GM18498 (cell line): ENCODE measurements at regions not wholly inside any gene's neighbourhood (a gene's known extent, or its start where the extent isn't known, plus 50 kb on each side); places are given as distances from the start of the nearest gene placed in this dataset.
"Not testable (repeated sequence)": the region's sequence is repeated elsewhere in the genome, so short reads cannot be mapped to it uniquely, and the experiment has no call there.

Source experiments
- ATAC-seq: cut with Tn5 transposase; IDR thresholded peaks from one replicate; pipeline ENCODE4 v1.9.1; 2021; ENCODE audit warnings: mild to moderate bottlenecking, moderate library complexity; ENCODE audit not compliant: unreplicated experiment

GRCh38 chr2:16034975-16035746 is 94.8 kb downstream of the MYCN start:
- ATAC-seq, result no peak

- no peak for ATAC-seq
Measured at GRCh38 chr2:16034151-16034974, 94.0 kb downstream of the MYCN start.

DNA sequence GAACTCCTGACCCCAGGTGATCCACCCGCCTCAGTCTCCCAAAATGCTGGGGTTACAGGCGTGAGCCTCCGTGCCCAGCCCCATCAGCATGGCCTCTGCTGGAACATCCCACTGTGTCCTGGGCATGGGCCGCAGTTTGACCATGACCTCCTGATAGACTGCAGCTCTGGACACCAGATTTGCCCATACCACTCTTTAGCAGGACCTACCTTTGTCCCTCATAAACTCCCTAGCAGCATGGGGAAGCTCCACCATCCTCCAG is 92.6 kb downstream of the MYCN start:
- no peak for ATAC-seq

DNA sequence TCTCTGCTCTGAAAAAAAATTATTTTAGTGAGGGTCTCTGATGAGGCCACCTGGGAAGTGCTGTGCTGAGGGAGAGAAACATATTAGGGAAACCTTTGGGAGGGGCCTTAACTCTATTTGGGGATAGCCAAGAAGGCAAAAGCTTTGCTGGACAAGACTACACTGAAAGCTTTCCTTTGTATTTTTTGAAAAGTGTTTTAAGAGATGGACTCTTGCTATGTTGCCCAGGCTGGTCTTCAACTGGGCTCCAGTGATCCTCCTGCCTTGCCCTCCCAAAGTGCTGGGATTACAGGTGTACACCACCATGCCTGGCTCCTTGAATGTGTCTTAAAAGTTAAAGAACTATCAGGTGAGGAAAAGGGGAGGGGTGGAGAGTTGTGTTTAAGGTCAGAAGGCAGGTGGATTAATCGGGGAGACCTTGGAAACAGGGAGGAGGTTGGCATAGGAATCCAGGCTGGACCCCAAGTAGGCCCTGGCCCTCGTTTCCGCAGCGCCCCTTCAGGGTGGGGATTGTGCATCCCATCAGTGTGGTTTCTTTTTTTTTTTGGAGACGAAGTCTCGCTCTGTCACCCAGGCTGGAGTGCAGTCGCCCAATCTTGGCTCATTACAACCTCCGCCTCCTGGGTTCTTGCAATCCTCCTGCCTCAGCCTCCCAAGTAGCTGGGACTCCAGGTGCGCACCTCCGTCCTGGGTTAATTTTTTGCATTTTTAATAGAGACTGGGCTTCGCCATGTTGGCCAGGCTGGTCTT is 92.1 kb downstream of the MYCN start:
- ATAC-seq, result no peak

DNA sequence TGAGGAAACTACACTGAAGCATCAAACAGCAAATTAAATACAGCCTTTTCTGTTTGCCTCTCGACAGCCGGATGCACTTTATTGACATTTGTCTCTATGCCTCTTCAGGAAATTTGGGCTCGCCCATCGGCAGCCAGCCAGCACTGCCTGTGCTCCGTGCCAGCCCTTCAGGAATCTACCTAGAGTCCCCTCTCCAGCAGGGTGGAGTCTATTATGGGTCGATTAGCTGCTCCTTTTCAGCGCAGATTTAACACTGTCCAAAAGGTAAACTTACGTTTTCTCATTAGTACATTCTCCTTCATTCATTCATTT is 91.5 kb downstream of the MYCN start:
- ATAC-seq, result no peak

GRCh38 chr2:16031058-16031847 is 90.9 kb downstream of the MYCN start:
- ATAC-seq, result no peak

- no peak for ATAC-seq
Measured at GRCh38 chr2:16030206-16031057, 90.1 kb downstream of the MYCN start.

DNA sequence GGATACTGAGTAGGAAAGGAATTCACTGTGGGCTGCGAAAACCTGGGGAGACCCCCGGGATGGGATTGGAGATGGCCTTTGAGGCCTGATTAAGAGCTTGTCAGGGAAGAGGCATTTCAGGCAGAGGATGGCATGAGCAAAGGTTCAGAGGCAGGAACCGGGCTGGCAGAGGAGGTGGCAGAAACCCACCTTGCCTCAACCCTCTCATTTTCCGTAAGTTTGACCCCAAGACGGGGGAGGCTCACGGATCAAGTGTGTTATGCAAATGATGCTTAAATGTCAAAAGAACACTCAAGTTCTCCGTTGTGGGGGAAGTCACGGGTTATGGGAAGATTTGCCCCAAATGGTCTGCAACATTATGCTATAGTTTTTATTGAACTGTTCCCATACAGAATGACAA is 88.3 kb downstream of the MYCN start:
- no peak for ATAC-seq

DNA sequence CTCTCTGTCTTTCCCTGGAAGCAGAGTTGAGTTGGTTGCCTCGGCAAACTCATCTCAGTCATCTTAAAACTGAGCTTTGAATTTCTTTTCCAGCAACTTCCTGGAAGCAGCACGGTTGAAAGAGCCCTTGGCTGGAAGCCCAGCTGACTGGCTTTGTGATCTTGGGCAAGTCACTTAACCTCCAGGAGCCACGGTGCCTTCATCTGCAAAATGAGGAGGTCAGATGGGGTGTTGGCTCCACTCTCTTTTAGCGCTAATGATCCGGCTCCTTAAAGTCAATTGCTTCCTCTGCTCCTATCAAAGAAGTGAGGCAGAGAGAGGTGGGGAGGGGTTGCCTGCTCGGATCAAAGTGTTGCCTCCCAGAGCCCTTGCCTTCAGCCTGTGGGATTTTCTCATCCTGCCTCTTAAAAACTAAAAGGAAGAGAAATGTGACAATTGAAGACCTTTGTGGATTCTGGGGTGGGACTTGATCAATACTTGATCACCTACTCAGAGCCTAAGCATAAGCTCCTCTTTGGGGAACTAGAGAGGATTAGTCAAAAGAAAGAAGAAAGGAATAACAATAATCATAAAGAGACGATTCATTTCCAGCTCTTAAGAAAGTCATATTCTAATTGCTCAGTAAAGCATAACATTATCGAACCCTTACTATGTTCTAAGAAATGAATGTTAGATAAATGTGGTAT is 86.6 kb downstream of the MYCN start:
- ATAC-seq, result no peak

GRCh38 chr2:16025876-16026640 is 85.7 kb downstream of the MYCN start:
- no peak for ATAC-seq

GRCh38 chr2:16025211-16025875 is 85.0 kb downstream of the MYCN start:
- no peak for ATAC-seq

- ATAC-seq, result not testable (repeated sequence)
Measured at GRCh38 chr2:16024628-16025027, 84.3 kb downstream of the MYCN start.

DNA sequence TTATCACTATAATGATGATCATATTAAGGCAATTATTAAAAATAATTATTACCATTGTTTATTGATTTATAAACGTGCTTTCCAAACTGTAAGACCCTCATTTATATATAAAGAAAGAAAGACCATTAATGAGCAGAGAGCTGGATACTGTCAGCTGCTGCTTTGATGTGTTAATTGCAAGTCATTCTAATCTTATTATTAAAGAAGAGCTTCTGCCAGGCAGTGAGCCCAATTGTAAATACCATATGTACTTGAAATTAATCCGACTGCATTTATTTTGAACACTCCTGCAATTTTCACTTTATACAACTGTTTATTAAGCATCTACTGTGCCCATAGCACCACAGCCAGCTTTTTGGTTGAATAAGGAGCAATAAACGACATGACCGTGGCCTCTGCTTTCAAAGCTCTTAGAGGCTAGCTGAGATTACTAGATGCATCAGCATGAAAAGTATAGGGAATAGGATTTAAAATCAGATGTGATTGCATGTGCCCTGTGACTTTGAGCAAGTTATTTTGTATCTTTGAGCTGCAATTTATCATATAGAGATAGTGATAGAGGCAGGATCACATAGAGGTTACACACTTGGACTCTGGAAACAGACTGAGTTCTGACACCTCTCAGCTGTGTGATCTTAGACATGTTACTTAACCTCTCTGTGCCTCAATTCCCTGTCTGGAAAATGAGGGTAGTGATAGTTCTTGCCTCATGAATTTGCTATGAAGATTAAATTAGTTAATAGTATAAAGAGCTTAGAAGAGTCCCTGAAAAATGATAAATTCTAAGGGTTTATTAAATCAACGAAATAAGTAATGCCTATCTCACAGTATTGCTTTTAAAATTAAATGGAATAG is 83.4 kb downstream of the MYCN start:
- ATAC-seq, result no peak

DNA sequence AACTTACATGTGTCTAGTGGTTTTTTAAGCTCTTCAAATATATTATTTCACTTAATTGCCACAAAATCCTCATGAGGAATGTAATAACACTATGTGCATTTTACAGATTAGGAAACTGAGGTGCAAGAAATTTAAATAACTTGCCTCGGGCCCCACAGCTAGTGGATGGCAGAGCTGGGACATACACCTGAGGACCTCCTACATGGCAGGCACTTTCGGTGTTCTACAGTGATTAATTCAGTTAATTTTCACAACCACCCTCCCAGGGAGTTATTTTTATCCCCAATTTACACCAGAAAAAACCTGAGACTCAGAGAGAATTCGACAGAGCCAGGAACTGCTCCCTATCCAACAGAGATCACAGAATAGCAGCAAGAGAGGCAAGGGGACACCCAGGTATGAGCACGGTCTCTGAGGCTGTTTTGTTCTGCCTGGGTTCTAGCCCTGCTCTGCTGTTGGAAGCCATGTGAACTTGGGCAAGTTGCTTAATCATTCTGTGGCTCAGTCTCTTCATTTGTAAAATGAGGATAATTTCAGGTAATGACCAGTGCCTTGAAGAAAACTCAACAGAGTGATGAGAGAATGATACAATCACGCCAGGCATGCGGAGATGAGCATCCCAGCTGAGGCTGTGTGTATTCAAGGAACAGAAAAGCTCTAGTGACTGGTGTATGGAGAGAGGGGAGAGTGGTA is 82.3 kb downstream of the MYCN start:
- no peak for ATAC-seq

- no peak for ATAC-seq
Measured at GRCh38 chr2:16021611-16022363, 81.4 kb downstream of the MYCN start.

DNA sequence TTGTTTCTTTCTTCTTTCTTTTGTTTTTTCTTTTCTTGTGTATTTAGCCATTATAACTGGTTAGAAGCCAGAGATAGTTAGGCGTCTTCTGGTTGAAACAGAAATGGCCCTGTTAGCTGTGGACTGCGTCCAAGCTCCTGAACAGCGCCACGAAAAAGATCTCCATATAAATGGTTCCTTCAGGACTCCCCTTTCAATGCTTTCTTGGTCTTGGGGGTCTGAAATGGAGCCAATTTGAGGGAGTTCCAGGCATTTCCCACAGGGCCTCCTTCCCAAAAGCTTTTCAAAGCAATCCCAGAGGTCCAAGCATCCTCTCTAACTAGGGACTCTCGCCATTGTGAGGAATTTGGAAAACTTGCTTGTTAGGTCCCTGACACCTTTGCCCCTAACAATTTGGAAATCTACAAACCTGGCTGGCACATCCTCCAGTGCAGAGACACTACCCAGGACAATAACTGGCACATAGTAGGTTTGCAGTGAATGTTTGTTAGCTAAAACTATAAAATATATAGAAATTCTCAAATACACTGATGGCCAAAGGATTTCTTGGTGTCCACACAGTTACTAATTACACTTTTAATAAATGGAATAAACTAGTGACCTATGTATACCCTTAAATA is 80.1 kb downstream of the MYCN start:
- no peak for ATAC-seq
